Esophagus squamous epithelium (tissue), 5 donors: ENCODE measurements at regions not wholly inside any gene's neighbourhood (a gene's known extent, or its start where the extent isn't known, plus 50 kb on each side); places are given as distances from the start of the nearest gene placed in this dataset.

Source experiments
- DNase-seq: peaks from one replicate; lab custom pipeline; 2025; lab: John Stamatoyannopoulos, UW
- H3K27ac ChIP-seq, 4 donors: fragments of 200-600 bp; sonication (generic); one replicate each; pipeline ENCODE4 v1.5.1; 2016 to 2019; ENCODE audit warnings: mild to moderate bottlenecking in 1 of 4
- H3K27me3 ChIP-seq, 4 donors: fragments of 200-600 bp; sonication (generic); 1 replicate in 3 of 4; 2 replicates in 1 of 4; pipeline versions ENCODE4 v1.5.1 to v1.6.0; 2017 to 2021; ENCODE audit warnings: antibody characterized with exemption in 1 of 4
- H3K36me3 ChIP-seq, 3 donors: fragments of 200-600 bp; sonication (generic); one replicate each; pipeline ENCODE4 v1.5.1; 2016 to 2019
- H3K4me1 ChIP-seq, 3 donors: fragments of 200-600 bp; sonication (generic); one replicate each; pipeline ENCODE4 v1.5.1; 2017 to 2019
- H3K4me3 ChIP-seq, 4 donors: fragments of 200-600 bp; sonication (generic); 1 replicate in 3 of 4; 2 replicates in 1 of 4; pipeline ENCODE4 v1.5.1; 2016 to 2019; ENCODE audit warnings: mild to moderate bottlenecking in 2 of 4, moderate library complexity in 1 of 4
- H3K9me3 ChIP-seq, 3 donors: fragments of 200-600 bp; sonication (generic); one replicate each; pipeline ENCODE4 v1.5.1; 2016 to 2019
- POLR2A ChIP-seq, 4 donors: fragments of 450-650 bp; IDR thresholded peaks; one replicate each; pipeline ENCODE4 v1.6.1; 2017; ENCODE audit warnings: antibody characterized with exemption in 4 of 4, mild to moderate bottlenecking in 4 of 4, moderate library complexity in 3 of 4
- WGBS, 2 donors: methylation state at CpG; one replicate each; pipeline ENCODE4 v1.1.5; 2018; 5-methylcytosine and 5-hydroxymethylcytosine counted together
- intact Hi-C: fragments of 100-400 bp; cut with DNase I; formaldehyde crosslinking; loops from one replicate; pipeline ENCODE4 v1.15.0; 2022
- TF ChIP-seq, protein P1 (sequence below), 6 experiments: fragments of 450-650 bp in 4 of 6; fragments of 200-600 bp in 2 of 6; sonication (generic) in 2 of 6; IDR thresholded peaks; one replicate each; pipeline ENCODE4 v1.5.1; 2016 to 2019; ENCODE audit warnings: antibody characterized with exemption in 6 of 6, mild to moderate bottlenecking in 4 of 6, moderate library complexity in 4 of 6
- donor health status: DM: yes; HTN: yes; CAD: no.

- WGBS, 2 donors, result 80 to 89% methylated on average over 1 of the region's 1 CpG
- intact Hi-C loops, result no loop called here
- TF ChIP-seq, protein P1, sequence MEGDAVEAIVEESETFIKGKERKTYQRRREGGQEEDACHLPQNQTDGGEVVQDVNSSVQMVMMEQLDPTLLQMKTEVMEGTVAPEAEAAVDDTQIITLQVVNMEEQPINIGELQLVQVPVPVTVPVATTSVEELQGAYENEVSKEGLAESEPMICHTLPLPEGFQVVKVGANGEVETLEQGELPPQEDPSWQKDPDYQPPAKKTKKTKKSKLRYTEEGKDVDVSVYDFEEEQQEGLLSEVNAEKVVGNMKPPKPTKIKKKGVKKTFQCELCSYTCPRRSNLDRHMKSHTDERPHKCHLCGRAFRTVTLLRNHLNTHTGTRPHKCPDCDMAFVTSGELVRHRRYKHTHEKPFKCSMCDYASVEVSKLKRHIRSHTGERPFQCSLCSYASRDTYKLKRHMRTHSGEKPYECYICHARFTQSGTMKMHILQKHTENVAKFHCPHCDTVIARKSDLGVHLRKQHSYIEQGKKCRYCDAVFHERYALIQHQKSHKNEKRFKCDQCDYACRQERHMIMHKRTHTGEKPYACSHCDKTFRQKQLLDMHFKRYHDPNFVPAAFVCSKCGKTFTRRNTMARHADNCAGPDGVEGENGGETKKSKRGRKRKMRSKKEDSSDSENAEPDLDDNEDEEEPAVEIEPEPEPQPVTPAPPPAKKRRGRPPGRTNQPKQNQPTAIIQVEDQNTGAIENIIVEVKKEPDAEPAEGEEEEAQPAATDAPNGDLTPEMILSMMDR (IDR thresholded peaks at IDR 0.05), result no peak
- TF ChIP-seq POLR2A (IDR thresholded peaks at IDR 0.05), result no peak
- DNase-seq, result no peak
- no peaks in the 10 kb centered on the region for H3K36me3 ChIP-seq
- H3K27me3 ChIP-seq, result no peaks in the 10 kb centered on the region
- no peak overlapping the region for H3K4me3 ChIP-seq
- peaks cover 0 to 7% (median 0%) of the 10 kb centered on the region in 3 donors for H3K4me1 ChIP-seq
- H3K9me3 ChIP-seq, result peaks cover 0 to 7% (median 0%) of the 10 kb centered on the region in 3 donors
- no peak overlapping the region for H3K27ac ChIP-seq
These were observed 742.3 kb upstream of the CBLB start for GRCh38 chr3:106611116-106611515.

GRCh38 chr3:106611841-106612240 is 743.0 kb upstream of the CBLB start:
- TF ChIP-seq POLR2A (IDR thresholded peaks at IDR 0.05), result no peak
- TF ChIP-seq, protein P1 (IDR thresholded peaks at IDR 0.05), result no peak
- Histone ChIP-seq H3K9me3 (peaks cover 0 to 7% (median 0%) of the 10 kb centered on the region in 3 donors), H3K27me3 (no peaks in the 10 kb centered on the region), H3K27ac (no peak overlapping the region), H3K36me3 (no peaks in the 10 kb centered on the region), H3K4me1 (peaks cover 0 to 7% (median 0%) of the 10 kb centered on the region in 3 donors), H3K4me3 (no peak overlapping the region)
- DNase-seq, result no peak
- intact Hi-C loops, result no loop called here

DNA sequence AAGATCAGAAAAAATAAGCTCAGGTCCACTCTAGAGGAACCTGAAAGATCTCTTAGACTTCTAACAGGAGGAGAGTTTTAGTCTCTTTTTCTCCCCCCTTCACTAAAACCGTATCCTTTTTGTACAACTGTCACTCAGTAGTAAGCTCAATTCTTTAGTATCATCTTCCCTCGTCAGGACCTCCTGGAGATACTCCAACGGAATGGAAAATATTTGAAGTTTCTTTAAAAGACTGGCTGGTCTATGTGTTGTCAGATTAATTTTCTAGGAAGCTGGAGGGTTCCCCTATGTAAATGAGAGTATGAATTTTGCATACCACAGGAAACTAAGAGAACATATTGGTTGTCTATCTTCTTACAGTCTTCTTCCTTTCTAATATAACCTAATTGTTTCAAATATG is 747.7 kb upstream of the CBLB start:
- H3K27ac ChIP-seq, result no peak overlapping the region
- peaks cover 0 to 7% (median 0%) of the 10 kb centered on the region in 3 donors for H3K9me3 ChIP-seq
- DNase-seq, result no peak
- no peaks in the 10 kb centered on the region for H3K4me1 ChIP-seq
- WGBS, 2 donors, result 79% methylated on average over 3 of the region's 3 CpGs
- H3K27me3 ChIP-seq, result no peaks in the 10 kb centered on the region
- no peaks in the 10 kb centered on the region for H3K36me3 ChIP-seq
- intact Hi-C loops, result no loop called here
- TF ChIP-seq, protein P1 (IDR thresholded peaks at IDR 0.05), result no peak
- no peak for TF ChIP-seq POLR2A (IDR thresholded peaks at IDR 0.05)
- no peak overlapping the region for H3K4me3 ChIP-seq

DNA sequence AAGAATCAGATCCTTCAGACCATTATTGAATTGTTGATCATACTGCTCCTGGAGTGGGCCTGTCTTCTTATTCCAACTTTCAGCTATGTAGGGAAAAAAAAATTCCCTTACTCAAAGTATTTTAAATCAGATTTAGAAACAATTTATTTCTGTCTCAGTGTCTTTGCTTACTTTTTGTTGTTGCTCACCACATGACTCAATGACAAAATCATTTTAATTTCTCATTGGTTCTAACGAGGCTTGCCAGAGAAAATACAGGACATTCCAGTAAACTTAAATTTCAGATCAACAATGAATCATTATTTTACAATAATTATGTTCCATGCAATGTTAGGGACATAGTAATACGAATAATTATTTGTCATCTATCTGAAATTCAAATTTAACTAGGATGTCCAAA is 748.5 kb upstream of the CBLB start:
- no peak overlapping the region for H3K27ac ChIP-seq
- peaks cover 0 to 7% (median 0%) of the 10 kb centered on the region in 3 donors for H3K9me3 ChIP-seq
- H3K27me3 ChIP-seq, result no peaks in the 10 kb centered on the region
- H3K4me1 ChIP-seq, result no peaks in the 10 kb centered on the region
- no peaks in the 10 kb centered on the region for H3K36me3 ChIP-seq
- intact Hi-C loops, result no loop called here
- TF ChIP-seq, protein P1 (IDR thresholded peaks at IDR 0.05), result no peak
- TF ChIP-seq POLR2A (IDR thresholded peaks at IDR 0.05), result no peak
- H3K4me3 ChIP-seq, result no peak overlapping the region
- 50 to 53% methylated on average over 2 of the region's 2 CpGs for WGBS, 2 donors
- no peak for DNase-seq

GRCh38 chr3:106620646-106621045 is 751.8 kb upstream of the CBLB start:
- Histone ChIP-seq H3K27me3 (no peaks in the 10 kb centered on the region), H3K4me3 (no peak overlapping the region), H3K27ac (no peak overlapping the region), H3K4me1 (no peaks in the 10 kb centered on the region), H3K9me3 (peaks cover 0 to 9% (median 0%) of the 10 kb centered on the region in 3 donors), H3K36me3 (no peaks in the 10 kb centered on the region)
- no peak for TF ChIP-seq POLR2A (IDR thresholded peaks at IDR 0.05)
- TF ChIP-seq, protein P1 (IDR thresholded peaks at IDR 0.05), result no peak
- intact Hi-C loops, result no loop called here
- no peak for DNase-seq
- 89 to 100% methylated on average over 1 of the region's 1 CpG for WGBS, 2 donors
